HG02678 (cell line): ENCODE measurements at regions not wholly inside any gene's neighbourhood (a gene's known extent, or its start where the extent isn't known, plus 50 kb on each side); places are given as distances from the start of the nearest gene placed in this dataset.
"Not testable (repeated sequence)": the region's sequence is repeated elsewhere in the genome, so short reads cannot be mapped to it uniquely, and the experiment has no call there.

Experiments used
- ATAC-seq: cut with Tn5 transposase; IDR thresholded peaks from one replicate; pipeline ENCODE4 v1.9.1; 2021; ENCODE audit warnings: mild to moderate bottlenecking, moderate library complexity; ENCODE audit not compliant: unreplicated experiment

GRCh38 chr10:9547936-9548904 is 1469.5 kb upstream of the CELF2 start:
- ATAC-seq: no peak

GRCh38 chr10:9550810-9551209 is 1466.9 kb upstream of the CELF2 start:
- ATAC-seq: no peak

DNA sequence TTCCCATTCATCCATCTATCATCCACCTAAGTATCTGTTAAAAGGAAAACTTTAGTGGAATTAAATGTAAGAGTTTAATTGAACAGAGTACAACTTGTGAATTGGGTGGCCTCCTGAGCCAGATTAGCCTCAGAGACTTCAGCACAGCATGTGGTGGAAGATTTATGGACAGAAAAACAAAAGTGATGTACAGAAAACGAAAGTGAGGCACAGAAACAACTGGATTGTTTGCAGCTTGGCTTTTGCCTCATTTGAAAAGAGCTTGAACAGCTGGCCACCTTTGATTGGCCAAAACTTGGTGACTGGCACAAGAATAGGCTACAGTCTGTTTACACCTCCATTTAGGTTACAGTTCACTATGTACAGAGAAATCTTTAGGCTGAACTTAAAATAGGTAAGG is 1463.4 kb upstream of the CELF2 start:
- no peak for ATAC-seq

GRCh38 chr10:9560976-9561375 is 1456.7 kb upstream of the CELF2 start:
- ATAC-seq: no peak

DNA sequence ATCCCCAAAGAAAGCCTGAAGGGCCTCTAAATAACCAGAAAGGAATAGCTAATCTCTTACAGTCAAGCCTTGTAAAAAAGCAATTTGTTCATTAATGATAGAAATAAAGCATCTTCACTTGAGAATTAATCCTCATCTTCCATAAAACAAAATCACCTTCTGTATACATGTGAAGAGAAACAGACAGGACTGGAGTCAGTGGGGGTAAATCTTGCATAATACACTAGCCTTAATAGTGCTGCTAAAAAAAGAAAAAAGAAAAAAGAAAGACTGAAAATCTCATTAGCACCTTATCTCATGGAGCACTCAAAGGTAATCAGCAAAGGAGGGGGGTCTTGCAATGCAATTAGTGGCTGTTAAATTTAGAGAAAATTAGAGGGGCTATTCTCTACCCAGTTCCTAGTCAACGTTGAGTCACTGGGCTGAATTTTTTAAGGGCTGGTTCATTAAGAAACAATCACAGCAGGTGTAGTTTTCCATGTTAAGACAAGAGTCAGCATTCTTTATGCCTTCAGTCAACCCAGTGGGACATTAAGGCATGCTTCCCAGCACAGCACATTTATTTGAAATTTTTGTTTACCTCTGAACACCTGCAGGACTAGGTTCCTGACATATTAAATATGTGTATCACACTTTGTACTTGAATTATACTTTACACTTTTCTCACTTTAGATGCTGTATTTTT is 1455.7 kb upstream of the CELF2 start:
- ATAC-seq: no peak

GRCh38 chr10:9577746-9578145 is 1439.9 kb upstream of the CELF2 start:
- no peak for ATAC-seq

- ATAC-seq: no peak
Measured at GRCh38 chr10:9579110-9579705, 1438.5 kb upstream of the CELF2 start.

DNA sequence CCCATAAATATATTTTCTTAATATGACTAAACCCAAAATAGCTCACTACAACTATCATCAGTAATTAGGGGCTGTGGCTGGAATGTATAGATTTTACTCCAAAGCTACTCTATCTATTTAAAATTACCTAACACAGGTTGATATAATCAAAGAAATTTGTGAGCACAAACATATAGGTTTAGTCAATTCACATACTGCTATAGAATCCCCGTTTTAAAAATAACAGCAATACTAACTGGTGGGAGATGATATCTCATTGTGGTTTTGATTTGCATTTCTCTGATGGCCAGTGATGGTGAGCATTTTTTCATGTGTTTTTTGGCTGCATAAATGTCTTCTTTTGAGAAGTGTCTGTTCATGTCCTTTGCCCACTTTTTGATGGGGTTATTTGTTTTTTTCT is 1434.9 kb upstream of the CELF2 start:
- not testable (repeated sequence) for ATAC-seq

DNA sequence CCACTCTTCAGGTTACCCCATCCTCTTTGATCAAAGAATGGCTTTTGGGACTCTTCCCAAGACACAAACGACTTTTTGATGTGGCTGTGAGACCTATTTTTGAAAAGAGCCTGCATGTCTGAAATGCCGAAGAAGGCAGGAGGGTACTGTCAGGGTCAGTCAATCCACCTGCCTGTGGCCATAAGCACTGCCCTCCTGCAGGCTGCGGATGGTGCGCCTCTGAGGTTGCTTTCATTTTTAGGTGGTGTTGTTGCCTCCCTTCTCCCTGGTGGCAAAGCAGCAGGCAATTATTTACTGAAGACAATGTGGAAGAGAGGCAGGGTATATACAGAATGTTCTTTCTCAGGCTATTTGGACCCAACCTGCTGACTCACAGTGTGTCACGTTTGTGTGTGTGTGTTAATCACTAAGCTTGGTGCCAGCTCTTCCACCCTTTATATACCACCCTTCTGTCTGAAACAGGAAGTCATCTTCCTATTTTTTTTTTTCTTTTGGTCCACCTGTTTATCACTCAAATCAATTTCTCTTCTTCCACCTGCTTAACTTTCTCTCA is 1421.2 kb upstream of the CELF2 start:
- no peak for ATAC-seq

GRCh38 chr10:9602998-9603397 is 1414.7 kb upstream of the CELF2 start:
- no peak for ATAC-seq

- no peak for ATAC-seq
Measured at GRCh38 chr10:9603972-9604371, 1413.7 kb upstream of the CELF2 start.

DNA sequence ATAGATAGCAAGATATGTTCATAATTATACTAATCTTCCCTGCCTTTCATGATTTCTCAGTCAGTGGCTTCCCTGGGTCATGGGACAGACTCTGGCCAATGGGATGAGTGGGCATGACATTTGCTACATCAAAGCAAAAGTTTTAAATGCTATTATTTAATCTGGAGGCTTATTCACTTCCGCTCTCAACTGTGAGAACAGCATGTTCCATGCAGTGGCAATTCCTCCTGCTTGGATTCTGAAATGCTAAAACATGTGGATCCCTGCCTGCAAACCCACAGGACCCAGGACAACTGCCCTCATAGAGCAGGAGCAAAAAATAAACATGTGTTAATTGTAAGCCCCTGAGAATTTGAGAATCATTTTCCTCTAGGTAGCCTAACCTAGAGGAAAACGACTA is 1412.4 kb upstream of the CELF2 start:
- ATAC-seq: no peak

DNA sequence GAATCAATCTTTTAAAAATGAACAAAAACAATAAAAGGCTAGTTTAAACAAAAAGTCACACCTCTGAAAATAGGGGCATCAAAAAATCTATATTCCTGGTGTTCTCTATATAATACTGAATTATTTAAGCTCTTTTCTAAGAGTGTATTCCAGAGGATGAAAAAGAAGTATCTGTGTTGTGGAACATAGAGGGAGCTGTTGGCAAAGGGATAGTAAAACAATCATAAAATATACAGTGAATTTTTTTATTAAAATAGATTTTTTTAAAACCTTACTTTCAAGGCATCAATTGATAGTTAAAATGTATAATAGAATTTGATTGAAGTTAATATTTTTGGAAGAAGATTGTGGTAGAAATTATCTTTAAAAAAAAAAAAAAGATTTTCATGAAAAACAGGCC is 1409.1 kb upstream of the CELF2 start:
- ATAC-seq: no peak

GRCh38 chr10:9613338-9614075 is 1404.2 kb upstream of the CELF2 start:
- ATAC-seq: peak; percentile 81

DNA sequence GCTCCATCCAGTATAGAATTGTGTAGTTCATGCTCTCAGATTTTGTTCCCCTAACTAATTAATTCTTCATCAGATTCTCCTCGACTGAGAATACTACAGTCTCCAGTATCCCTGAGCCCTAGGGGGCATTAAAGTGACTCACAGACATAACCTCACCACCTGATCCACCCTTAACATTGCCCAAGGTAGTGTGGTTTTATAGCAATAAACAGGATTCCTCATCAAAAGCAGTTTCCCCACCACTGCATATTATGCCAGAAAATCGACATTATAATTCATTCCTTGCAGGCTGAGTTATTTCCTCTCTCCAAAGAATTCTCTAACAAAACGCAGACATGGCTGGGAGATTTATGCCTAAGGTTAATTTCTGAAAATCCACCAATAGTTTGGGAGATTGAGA is 1402.5 kb upstream of the CELF2 start:
- ATAC-seq: no peak

GRCh38 chr10:9621216-9621615 is 1396.5 kb upstream of the CELF2 start:
- ATAC-seq: no peak

DNA sequence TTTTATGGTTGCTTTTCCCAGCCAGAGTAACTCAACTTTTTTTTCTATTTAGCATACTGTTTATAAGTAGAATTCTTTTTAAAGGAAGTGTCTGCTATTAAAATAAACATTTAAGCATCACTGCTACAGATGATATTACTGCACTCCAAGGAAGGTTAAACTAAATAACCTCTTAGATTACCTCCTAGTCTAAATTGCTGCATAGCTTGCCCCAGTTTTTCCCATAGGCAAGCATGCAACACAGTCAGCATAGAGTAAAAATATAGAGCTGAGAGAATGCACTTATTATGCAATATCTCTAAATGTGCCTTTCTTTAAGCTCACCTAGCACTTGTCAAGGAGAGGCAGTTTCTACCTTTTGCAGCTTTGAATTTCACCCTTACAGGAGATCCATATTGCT is 1392.4 kb upstream of the CELF2 start:
- no peak for ATAC-seq

DNA sequence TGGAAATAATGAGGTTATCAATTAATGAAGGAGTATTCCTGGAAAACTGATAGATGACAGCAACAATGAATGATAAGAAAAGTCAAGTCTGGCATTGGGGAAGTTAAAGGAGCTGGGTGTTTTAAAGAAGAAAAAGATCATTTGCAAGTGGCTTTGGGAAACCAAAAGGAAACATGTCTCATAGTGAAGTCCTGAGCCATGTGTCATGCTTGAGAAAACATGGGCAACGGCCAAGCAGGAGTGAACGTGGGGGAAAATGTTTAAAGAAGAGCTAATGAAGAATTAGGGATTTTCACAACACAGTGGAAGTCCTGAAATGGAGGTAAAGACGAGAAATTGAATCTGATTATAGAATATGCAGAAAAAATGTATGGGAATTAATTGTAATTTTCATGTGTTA is 1383.2 kb upstream of the CELF2 start:
- no peak for ATAC-seq

DNA sequence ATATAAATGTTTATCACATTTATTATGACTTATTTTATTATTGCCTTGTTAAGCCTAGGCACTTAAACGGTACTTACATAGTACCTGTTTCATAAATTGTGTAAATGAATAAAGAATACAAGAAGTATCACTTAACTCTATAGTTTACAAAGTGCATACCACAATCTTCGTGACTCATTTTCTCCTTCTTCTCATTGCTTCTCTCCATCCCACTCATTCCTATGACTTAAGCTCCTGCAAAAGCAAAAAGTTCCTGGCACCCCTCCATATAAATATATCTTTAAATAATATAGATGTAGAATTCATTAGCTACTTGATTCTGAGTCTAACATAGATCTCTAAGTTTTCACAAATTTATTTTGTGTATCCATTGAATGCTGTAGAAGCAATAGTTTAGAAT is 1382.0 kb upstream of the CELF2 start:
- no peak for ATAC-seq

GRCh38 chr10:9636216-9636615 is 1381.5 kb upstream of the CELF2 start:
- no peak for ATAC-seq

DNA sequence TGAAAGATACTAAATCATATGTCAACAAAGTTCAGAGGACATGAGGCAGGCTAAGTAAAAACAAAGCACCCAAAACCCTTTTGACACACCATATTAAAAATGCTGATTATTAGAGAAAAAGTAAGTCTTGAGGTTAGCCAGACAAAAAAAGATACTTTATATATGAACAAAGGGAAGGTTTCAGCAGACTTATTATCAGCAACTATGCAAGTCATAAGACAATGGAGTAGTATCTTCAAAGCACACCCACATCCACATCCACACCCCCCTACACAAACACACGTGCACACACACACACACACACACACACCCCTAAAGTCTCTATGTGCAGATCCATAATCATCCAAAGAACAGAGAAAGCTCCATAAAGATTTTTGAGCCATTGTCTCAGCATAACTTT is 1373.9 kb upstream of the CELF2 start:
- no peak for ATAC-seq
